Cardiac fibroblast (primary cell): ENCODE measurements at regions not wholly inside any gene's neighbourhood (a gene's known extent, or its start where the extent isn't known, plus 50 kb on each side); places are given as distances from the start of the nearest gene placed in this dataset.

Source experiments
- DNase-seq, 2 donors: peaks; one replicate each; pipeline versions ENCODE4 v3.0.0 to v3.0.0-alpha.2; 2010; ENCODE audit warnings: low read depth in 2 of 2
- H3K4me3 ChIP-seq, 2 donors: replicated peaks in 1 of 2; 1 replicate in 1 of 2; 2 replicates in 1 of 2; pipeline ENCODE4 v1.5.1; 2011; ENCODE audit warnings: low read depth in 2 of 2, low read length in 2 of 2, mild to moderate bottlenecking in 2 of 2, moderate library complexity in 1 of 2
- TF ChIP-seq, protein P1 (sequence below): IDR thresholded peaks from one replicate; pipeline ENCODE4 v1.5.1; 2011; ENCODE audit warnings: low read depth, mild to moderate bottlenecking, low read length, inconsistent platforms

DNA sequence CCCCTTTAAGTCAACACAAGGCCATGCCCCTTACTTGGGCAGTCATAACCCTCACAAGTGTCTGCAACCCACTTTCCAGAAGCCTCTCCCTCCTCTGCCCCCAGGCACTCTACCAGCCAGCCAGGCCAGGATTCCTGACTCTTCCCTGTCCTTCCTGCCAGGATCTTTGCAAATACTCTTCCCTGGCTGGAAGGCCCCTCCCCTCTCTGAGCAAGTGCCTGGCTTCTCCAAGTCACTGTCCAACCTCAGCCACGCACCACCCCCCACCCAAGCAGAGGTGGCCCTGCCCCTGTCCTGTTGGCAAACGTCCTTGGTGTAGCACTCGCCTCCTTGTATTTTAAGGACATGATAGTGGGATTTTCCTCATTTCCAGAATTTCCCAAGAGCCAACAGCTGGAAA lies 54.7 kb upstream of the USP3 start:
- DNase-seq = no peak
- H3K4me3 ChIP-seq = no peak overlapping the region
- TF ChIP-seq, protein P1, sequence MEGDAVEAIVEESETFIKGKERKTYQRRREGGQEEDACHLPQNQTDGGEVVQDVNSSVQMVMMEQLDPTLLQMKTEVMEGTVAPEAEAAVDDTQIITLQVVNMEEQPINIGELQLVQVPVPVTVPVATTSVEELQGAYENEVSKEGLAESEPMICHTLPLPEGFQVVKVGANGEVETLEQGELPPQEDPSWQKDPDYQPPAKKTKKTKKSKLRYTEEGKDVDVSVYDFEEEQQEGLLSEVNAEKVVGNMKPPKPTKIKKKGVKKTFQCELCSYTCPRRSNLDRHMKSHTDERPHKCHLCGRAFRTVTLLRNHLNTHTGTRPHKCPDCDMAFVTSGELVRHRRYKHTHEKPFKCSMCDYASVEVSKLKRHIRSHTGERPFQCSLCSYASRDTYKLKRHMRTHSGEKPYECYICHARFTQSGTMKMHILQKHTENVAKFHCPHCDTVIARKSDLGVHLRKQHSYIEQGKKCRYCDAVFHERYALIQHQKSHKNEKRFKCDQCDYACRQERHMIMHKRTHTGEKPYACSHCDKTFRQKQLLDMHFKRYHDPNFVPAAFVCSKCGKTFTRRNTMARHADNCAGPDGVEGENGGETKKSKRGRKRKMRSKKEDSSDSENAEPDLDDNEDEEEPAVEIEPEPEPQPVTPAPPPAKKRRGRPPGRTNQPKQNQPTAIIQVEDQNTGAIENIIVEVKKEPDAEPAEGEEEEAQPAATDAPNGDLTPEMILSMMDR = no peak

DNA sequence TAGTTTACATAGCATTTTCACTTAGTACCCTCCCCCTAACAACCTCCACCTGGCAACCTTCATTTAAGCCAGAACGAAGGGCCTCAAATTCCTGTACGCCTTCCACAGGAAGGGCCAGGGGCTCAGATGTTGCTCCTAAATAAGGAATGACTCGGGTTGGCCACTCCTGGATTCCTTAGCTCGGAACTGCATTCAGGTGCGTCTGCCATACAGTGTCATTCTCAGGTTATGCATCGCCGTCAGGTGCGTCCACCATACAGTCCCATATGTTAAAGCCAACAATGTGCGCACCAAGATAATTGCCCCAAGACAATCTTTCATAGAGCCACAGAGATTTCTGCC lies 53.5 kb upstream of the USP3 start:
- no peak overlapping the region for H3K4me3 ChIP-seq

DNA sequence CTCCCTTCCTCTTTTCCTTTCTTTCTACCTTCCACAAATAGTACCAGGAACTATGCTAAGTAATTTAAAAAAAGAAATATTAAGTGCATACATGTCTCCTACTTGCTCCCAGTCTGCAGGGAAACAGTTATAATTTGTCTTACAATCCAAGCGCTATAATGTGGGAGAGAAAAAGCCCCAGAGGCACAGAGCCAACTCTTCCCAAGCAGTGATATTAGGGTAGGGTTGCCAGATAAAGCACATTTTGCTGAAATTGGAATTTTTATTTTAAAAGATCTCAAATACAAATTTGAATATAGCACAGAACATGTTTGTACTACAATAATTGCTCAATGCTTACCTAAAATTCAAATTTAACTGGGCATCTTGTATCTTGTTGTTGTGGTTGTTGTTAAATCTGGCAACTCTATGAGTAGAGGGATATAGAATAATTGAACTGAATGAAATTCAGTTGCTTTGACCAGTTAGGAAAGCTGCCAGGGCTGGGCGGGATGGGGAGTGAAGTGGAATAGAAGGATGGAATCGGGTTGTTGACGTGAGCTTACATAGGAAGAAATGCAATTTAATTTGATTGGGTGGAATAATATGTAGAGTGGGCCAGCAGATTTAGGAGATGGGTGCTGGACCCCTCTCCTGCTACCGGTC lies 52.6 kb upstream of the USP3 start:
- TF ChIP-seq, protein P1 = no peak
- no peak overlapping the region for H3K4me3 ChIP-seq
- DNase-seq = no peak

More for the DNA sequence above, 53.5 kb upstream of the USP3 start:
- DNase-seq = no peak
- TF ChIP-seq, protein P1 = no peak

DNA sequence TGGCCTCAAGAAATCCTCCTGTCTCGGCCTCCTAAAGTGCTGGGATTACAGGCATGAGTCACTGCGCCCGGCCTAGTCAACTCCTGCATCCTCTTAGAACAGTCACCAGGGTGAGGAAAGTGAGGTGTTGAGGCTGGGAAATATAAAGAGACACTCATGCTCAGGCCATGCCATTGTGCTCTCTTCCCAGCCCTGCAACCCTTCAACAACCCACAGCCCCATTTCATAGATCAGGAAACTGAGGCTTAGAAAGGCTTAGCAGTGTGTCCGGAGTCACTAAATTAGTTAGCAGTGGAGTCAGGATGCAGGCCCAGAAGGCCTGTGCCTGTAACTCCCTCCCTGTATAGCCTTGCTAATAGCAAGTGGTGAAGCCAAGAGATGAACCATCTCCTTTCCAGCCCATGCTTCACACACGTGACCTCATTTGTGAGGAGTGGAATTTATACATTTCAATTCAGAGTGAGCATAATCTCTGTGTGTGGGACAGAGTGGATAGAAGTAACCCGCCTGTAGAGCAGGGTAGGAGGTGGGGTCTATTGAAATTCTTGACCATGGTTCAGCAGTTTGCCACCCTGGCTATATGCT lies 51.7 kb upstream of the USP3 start:
- H3K4me3 ChIP-seq = no peak overlapping the region
- TF ChIP-seq, protein P1 = no peak
- no peak for DNase-seq

DNA sequence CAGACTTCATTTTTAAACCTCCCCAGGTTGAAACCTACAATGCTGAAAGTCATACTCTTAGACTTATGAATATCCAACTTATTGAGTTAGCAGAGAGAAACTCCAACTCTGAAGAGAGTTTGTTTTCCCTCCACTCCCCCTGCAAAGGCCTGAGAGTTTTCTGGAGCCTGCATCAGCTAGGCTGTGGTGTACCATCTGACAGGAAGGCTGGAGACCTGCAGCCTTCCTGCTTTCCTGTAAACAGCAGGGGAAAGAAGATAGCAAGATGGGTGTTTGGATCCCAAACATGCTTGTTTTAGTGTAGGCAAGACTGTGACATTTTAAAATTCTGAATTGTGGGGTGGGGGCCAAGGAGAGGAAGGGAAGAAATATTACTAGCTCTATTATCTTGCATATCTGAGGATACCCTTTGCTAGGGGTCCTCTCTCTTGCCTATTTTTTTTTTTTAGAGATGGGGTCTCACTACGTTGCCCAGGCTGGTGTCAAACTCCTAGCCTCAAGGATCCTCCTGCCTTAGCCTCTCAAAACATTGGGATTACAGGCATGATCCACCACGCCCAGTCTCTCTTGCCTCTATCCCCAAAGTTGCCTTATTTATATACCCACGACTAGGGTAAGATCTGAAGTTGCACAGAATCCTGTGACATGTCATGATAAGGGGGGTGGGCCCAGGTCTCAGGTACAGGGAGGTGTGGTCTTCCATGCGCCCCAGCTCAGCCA lies 51.0 kb upstream of the USP3 start:
- no peak overlapping the region for H3K4me3 ChIP-seq
- TF ChIP-seq, protein P1 = no peak
- DNase-seq = no peak

DNA sequence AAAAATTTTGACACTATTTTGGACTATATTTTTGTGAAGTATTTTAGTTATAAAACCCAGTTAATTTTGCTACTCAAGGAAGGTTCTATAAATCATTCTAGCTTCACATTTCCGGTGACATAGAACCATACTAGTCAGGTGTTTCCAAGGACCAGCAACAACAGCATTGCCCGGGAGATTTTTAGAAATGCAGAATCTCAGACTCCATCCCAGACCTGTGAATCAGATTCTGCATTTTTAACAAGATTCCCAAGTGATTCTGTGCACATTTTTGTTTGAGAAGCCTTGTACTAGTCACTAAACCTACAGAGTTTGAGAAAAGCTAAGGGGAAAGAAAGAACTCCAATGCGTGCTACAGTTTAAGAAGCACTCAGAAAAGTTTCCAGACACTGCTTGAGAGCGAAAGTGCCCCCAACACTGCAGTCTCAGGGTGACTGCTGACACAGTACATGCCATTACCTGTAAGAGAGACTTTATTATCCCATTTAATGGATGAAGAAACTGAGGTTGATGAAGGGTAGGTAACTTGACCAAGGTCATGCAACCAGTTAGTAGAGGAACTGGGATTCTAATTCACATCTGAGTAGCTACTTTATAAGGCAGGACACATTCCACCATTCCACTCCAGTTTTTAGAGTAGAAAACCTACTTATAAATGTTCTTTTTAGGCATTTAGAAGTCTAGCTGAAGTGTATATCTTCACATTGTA lies 49.7 kb upstream of the USP3 start:
- DNase-seq = no peak
- TF ChIP-seq, protein P1 = no peak

More for the DNA sequence above, 49.7 kb upstream of the USP3 start:
- H3K4me3 ChIP-seq = no peak overlapping the region
